ENCODE measurements at regions not wholly inside any gene's neighbourhood (a gene's known extent, or its start where the extent isn't known, plus 50 kb on each side); places are given as distances from the start of the nearest gene placed in this dataset.

- no peak for DNase-seq
- no TSS peak for BruUV-seq (replicated peaks)
- Histone ChIP-seq H3K4me1 (ENCODE audit: control insufficient read depth, insufficient read depth, low read length) (peaks cover 9% of the 10 kb centered on the region), H3K4me3 (ENCODE audit: insufficient read depth, low read depth, low read length) (no peak overlapping the region), H4K20me1 (ENCODE audit: insufficient read depth, low read length) (no peaks in the 10 kb centered on the region), H3K4me2 (ENCODE audit: low read depth, low read length) (no peak overlapping the region), H3K9me3 (ENCODE audit: control insufficient read depth, insufficient read depth, low read length) (no peaks in the 10 kb centered on the region), H3K36me3 (ENCODE audit: control insufficient read depth, insufficient read depth, low read length) (no peaks in the 10 kb centered on the region), H3K4ac (ENCODE audit: low read depth, low read length) (no peak overlapping the region), H4K91ac (ENCODE audit: insufficient read depth, low read depth, low read length) (no peak overlapping the region), H3K14ac (replicated peaks; ENCODE audit: low read depth, low read length) (no peak overlapping the region), H2BK5ac (ENCODE audit: low read depth, low read length, poor library complexity, severe bottlenecking) (no peak overlapping the region), H2AK5ac (ENCODE audit: low read depth, low read length) (no peak overlapping the region), H2AK9ac (replicated peaks; ENCODE audit: low read depth, low read length, poor library complexity) (no peak overlapping the region), H3K27me3 (ENCODE audit: control insufficient read depth, insufficient read depth, low read length) (no peaks in the 10 kb centered on the region), H2BK20ac (ENCODE audit: low read depth, low read length) (no peak overlapping the region), H3K18ac (ENCODE audit: low read depth, low read length) (no peak overlapping the region), H4K5ac (ENCODE audit: low read depth, low read length) (no peak overlapping the region), H3K56ac (ENCODE audit: extremely low read depth, insufficient read depth, low read length) (no peak overlapping the region), H3K9ac (ENCODE audit: low read depth, low read length) (no peak overlapping the region), H4K8ac (ENCODE audit: low read depth in 2 of 2, low read length in 2 of 2) (no peak overlapping the region), H3K27ac (ENCODE audit: insufficient read depth, low read length) (no peak overlapping the region), H2AFZ (replicated peaks; ENCODE audit: low read length, poor library complexity) (no peak overlapping the region), H3K79me1 (ENCODE audit: low read depth in 1 of 2, low read length in 2 of 2) (no peaks in the 10 kb centered on the region), H3K9me1 (ENCODE audit: insufficient read depth, low read length) (peaks cover 7% of the 10 kb centered on the region), H3K23ac (ENCODE audit: low read depth, low read length) (no peak overlapping the region), H2BK120ac (ENCODE audit: low read depth, low read length) (no peak overlapping the region), H2BK15ac (ENCODE audit: low read depth, low read length) (no peak overlapping the region)
- dilution Hi-C loops (cut with HindIII; ENCODE audit: low sequenced_read_pairs, unreplicated experiment) (no loop called here), intact Hi-C loops (cut with micrococcal nuclease) (no loop called here), in situ Hi-C loops (cut with MboI; ENCODE audit: low sequenced_read_pairs) (no loop called here)
- no peak for ATAC-seq (ENCODE audit: low read depth)
- POLR2A ChIA-PET (ENCODE audit: unreplicated experiment): no interaction called here
- CTCF ChIA-PET: no interaction called here
- 100% methylated on average over 4 of the region's 6 CpGs; no CpG with 5 or more reads in 1 of the 2 experiments for WGBS, 2 experiments (ENCODE audit: extremely low coverage in 2 of 2, insufficient read length in 1 of 2)
- TF ChIP-seq CTCF (conservative IDR thresholded peaks at IDR 0.05; ENCODE audit: low read depth, low read length): no peak
- no peak for TF ChIP-seq BHLHE40 (IDR thresholded peaks at IDR 0.05; ENCODE audit: low read depth, low read length)
- no peak for TF ChIP-seq RAD21 (IDR thresholded peaks at IDR 0.05; ENCODE audit: low read length)
- no peak for TF ChIP-seq NFE2L2 (IDR thresholded peaks at IDR 0.05; ENCODE audit: low read depth, low read length)
- TF ChIP-seq CHD1 (IDR thresholded peaks at IDR 0.05; ENCODE audit: low read depth, low read length): no peak
- no peak for TF ChIP-seq FOS (IDR thresholded peaks at IDR 0.05; ENCODE audit: low read depth, low read length)
- no peak for TF ChIP-seq RCOR1 (IDR thresholded peaks at IDR 0.05; ENCODE audit: insufficient replicate concordance, low read length)
- TF ChIP-seq MXI1 (IDR thresholded peaks at IDR 0.05; ENCODE audit: borderline replicate concordance, low read depth, low read length): no peak
- no peak for TF ChIP-seq SMC3 (IDR thresholded peaks at IDR 0.05; ENCODE audit: low read depth, low read length)
- TF ChIP-seq ELK1 (IDR thresholded peaks at IDR 0.05; ENCODE audit: borderline replicate concordance, low read depth, low read length): no peak
- no peak for TF ChIP-seq MAFK (IDR thresholded peaks at IDR 0.05; ENCODE audit: low read depth, low read length)
- TF ChIP-seq CEBPB (IDR thresholded peaks at IDR 0.05; ENCODE audit: low read depth, low read length): no peak
- TF ChIP-seq RFX5 (IDR thresholded peaks at IDR 0.05; ENCODE audit: low read depth, low read length): no peak
- no peak for TF ChIP-seq USF2 (IDR thresholded peaks at IDR 0.05; ENCODE audit: low read depth, low read length)
- TF ChIP-seq POLR2A (IDR thresholded peaks at IDR 0.05; ENCODE audit: low read depth, low read length): no peak
- TF ChIP-seq MAZ (IDR thresholded peaks at IDR 0.05; ENCODE audit: borderline replicate concordance, low read depth, low read length): no peak
Observed at GRCh38 chr10:10833955-10834354, 183.7 kb upstream of the CELF2 start.

All from IMR-90 (cell line).